Retina (tissue), 1 donor: ENCODE measurements at regions not wholly inside any gene's neighbourhood (a gene's known extent, or its start where the extent isn't known, plus 50 kb on each side); places are given as distances from the start of the nearest gene placed in this dataset.
"Not testable (repeated sequence)": the region's sequence is repeated elsewhere in the genome, so short reads cannot be mapped to it uniquely, and the experiment has no call there.

Experiments used
- DNase-seq: peaks from one replicate; pipeline ENCODE4 v3.0.0-alpha.2; 2016

DNA sequence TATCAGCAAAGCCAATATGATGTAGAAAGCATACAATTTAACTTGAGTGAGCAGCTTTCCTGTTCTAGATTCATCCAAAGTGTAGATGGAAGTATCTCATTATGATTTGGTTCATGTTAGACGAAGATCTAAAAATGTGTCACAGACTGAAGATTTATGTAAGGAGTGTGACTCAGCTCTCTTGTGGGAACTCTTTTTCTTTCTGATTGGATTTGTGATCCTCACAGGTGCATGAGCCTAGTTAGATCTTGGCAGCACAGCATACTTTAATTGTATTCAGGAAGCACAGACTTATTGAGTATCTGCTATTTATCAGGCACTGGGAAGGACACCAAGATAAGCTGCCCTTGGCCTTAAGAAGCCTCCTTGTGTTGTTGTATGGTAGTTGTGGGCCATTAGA lies 147.1 kb downstream of the C11orf91 start:
- no peak for DNase-seq

DNA sequence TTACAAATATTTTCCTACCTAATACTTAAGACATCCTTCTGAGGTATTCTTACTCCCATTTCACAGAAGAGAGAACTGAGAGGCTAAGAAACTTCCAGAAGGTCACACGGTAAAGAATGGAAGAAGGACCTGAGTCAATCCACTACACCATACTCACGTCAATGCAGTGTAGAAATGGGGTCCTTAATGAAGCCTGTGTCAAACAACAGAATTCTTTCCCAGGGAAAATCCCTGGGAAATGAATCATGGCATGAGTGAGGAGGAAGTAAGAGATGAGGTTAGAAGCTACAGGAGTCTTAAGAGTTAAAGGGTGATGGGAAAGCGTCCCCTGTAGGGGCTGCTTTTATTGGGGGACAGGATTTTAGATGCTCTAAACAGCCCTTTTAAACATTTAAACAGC lies 147.9 kb downstream of the C11orf91 start:
- no peak for DNase-seq

DNA sequence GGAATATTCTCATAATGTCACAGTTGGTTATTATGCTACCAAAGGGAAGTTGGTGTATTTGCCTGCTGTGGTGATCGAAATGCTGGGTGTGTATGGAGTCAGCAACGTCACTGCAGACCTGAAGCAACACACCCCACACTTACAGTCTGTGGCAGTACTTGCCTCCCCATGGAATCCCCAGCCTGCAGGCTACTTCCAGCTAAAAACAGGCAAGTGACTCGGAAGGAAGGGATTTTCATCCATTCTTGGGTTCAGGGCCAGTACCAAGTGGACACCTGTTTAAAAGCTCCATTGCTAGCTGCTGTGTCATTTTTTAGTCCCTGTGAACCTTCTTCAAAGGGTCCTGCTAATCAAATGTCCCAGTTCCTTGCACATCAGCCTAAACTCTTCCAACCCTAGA lies 149.6 kb downstream of the C11orf91 start:
- DNase-seq = no peak

DNA sequence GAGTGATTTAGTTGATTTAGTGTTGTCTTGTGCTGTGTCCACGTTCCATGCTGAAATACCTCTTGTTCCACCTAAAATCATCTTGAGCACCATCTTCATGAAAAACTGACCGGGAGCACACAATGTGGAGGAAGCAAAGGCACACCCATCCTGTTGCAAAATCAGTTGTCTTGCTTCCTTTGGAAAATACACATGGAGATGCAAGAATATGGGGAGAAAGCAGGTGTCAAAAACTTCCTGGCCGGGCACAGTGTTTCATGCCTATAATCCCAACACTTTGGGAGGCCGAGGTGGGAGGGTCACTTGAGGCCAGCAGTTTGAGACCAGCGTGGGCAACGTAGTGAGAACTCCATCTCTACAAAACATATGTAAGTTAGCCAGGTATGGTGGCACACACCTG lies 151.1 kb downstream of the C11orf91 start:
- no peak for DNase-seq

DNA sequence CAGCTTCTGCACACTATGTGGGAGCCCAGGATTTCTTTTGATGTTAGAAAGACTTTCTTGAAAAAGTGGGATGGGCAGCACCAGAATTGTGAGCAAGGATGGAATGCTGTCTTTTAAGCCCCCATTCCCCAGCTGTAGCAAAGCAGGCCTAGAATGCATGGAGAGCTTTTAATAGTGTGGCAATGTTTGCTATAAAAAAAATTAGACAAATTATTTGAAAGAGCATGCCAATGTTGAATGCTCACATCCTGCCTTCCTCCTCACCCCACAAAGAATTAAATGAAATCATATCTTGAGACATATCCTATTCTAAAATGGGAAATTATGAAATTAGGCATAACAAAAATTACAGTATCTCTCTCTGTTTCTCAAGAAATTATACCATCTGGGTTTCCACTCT lies 154.7 kb downstream of the C11orf91 start:
- DNase-seq = no peak

DNA sequence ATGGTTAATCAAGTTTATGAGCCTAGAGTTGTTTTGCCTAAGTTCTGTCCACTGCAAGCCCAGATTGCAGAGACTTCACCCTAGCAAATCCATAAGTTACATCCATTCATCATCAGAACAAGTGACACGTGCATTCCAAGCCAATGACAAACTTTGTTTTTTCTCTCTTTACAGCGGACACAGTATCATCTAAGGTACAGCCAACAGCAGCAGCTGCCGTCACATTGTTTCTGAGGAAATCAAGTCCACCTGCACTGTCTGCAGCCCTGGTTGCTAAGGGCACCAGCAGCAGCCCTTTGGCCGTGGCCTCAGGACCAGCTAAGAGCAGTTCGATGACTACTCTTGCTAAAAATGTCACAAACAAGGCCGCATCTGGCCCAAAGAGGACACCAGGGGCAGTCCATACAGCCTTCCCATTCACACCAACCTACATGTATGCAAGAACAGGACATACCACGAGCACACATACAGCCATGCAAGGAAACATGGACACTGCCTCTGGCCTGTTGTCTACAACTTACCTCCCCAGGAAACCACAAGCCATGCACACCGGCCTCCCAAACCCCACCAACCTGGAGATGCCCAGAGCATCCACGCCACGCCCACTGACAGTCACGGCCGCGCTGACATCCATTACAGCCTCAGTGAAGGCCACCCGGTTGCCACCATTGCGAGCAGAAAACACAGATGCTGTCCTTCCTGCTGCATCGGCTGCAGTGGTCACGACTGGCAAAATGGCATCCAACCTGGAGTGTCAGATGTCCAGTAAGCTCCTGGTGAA lies 155.8 kb downstream of the C11orf91 start:
- DNase-seq = no peak

DNA sequence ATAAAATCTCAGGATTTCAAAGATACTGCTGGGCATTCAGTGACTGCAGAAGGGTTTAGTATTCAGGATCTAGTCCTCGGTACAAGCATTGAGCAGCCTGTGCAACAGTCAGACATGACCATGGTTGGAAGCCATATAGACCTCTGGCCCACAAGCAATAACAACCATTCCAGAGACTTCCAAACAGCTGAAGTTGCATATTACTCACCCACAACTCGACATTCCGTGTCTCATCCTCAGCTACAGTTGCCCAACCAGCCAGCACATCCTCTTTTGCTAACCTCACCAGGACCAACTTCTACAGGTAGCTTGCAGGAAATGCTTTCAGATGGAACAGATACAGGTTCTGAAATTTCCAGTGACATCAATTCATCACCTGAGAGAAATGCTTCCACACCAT lies 156.8 kb downstream of the C11orf91 start:
- no peak for DNase-seq

DNA sequence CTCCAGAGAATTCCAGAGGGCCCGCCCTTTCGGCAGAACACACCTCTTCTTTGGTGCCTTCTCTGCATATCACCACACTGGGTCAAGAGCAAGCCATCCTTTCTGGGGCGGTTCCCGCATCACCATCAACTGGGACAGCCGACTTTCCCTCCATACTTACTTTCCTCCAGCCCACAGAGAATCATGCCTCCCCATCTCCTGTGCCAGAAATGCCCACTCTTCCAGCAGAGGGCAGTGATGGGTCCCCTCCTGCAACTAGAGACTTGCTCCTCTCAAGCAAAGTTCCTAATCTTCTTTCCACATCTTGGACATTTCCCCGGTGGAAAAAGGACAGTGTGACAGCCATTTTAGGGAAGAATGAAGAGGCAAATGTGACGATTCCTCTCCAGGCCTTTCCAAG lies 157.7 kb downstream of the C11orf91 start:
- peak; percentile 39 for DNase-seq

DNA sequence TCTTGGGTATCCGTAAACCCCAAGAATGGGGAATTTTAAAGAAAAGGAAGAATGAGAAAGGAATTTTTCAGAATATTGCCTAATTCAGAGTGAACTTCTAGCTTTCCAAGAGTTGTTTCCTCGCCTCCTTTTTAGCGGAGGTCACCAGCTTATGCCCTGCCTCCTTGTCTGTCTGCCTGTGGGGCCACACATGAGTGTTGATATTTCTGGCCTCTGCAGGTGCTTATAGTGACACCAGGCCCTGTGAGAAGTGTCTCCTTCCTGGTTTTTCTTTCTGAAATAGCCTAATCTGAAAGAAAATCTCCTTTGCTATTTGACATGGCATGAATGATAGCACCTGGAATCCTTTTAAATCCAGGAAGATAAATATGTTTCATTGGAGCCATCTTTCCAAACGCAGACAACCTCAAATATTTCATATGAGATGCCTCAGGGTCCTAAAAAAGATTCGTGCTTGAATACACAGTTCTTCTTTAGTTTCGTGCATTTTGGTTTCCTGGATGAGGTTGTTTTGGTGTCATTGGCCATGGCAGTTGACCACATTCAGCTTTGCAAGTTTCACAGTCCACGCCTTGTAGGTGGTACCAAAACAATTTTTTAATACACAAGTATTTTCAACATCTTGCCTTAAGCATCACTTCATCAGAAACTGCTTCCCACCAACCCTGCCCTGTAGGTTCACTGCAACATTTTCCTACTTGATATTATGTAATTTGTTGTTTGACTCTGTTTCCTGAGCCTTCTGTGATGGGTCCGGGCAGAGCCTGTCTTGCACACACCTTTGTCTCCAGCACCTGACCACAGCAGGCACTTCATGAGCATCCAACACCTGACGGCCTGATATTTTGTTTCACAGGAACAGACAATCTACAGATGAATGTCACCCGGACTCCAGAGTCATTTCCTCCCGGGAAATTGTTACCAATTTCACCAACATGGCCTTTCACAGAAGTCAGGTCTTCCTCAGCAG lies 159.4 kb downstream of the C11orf91 start:
- DNase-seq = no peak

DNA sequence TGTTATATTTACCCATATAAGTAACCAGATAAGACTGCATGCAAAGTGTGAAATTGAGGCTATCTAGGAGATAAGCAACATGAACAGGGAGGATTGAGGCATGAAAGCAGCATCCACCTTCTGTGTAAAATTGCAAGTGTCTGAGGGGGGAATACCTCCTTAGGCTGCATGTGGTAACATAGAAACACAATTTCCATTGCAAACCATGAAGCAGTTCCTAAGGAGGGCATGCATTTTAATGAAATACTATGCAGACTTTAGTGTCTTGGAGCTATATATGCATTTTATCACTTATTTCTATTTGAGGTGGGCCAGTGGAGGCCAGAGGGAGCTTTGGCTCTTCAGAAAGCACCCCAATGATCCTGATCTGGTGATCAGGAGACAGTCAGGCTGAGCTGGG lies 160.2 kb downstream of the C11orf91 start:
- no peak for DNase-seq

DNA sequence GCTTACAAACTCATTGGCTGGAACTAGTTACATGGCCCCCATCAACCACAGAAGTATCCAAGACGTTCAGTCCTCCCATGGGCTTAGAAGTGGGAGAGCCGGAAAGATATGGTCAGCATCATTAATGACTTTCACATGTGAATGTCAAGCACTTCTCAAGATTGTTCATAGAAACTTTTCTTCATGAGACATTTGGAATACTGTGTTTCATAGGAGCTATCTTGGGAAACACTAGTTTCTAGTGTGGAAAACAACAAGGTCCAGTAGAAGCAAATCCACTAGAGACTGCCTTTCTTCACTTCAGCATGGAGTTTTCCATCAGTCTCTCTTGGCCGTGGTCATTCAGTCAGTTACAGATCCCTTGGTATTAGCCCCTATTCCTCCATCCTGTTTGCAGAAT lies 160.9 kb downstream of the C11orf91 start:
- no peak for DNase-seq

DNA sequence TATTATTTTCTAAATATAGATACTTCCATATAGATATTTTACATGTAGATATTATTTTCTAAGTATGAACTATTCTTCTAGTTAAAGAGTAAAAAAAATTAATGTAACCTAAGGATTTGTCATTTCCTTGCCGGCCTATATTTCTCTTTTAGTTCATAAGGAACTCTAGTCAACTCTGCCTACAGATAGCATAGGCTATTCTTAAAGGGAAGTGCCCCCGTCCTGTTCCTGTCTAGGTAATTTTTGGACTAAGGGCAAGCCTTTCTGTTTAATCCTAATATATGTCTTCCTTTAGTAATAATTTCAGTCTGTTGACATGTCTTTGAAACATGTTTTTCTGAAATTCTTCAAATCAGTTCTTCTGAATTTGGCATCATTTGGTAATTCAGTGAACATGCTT lies 161.9 kb downstream of the C11orf91 start:
- no peak for DNase-seq

DNA sequence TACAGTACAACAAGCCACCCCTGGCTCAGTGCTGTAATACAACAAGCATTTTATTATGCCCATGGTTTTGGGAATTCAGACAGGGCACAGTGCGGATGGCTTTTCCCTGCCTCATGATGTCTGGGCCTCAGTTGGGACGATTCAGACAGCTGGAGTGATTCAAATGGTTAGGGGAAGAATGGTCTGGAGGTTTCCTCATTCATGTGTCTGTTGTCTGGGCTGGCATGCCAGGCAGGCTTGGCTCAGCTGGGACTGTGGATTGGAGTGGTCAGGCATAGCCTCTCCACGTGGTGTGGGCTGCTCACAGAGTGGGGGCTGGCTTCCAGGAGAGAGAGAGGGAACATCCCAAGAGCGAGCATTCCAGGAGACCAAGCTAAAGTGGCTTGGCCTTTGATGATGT lies 164.4 kb downstream of the C11orf91 start:
- DNase-seq = no peak

DNA sequence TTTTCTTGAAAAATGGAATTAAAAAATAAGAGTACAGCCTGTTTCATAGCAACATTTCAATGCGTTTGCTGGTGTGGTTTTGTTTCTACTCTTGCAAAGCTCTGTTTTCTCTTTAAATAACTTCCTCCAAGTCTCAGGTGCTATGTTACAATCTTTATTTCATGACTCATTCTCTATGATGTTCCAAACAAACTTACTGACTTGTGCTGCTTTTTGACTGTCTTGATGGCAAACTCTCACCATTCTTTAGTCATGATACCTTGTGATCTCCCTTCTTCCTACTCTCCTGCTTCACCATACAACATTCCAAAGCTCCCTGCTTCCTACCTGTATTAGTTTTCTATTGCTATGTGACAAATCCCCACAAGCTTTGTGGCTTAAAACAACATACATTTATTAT lies 166.1 kb downstream of the C11orf91 start:
- no peak for DNase-seq

DNA sequence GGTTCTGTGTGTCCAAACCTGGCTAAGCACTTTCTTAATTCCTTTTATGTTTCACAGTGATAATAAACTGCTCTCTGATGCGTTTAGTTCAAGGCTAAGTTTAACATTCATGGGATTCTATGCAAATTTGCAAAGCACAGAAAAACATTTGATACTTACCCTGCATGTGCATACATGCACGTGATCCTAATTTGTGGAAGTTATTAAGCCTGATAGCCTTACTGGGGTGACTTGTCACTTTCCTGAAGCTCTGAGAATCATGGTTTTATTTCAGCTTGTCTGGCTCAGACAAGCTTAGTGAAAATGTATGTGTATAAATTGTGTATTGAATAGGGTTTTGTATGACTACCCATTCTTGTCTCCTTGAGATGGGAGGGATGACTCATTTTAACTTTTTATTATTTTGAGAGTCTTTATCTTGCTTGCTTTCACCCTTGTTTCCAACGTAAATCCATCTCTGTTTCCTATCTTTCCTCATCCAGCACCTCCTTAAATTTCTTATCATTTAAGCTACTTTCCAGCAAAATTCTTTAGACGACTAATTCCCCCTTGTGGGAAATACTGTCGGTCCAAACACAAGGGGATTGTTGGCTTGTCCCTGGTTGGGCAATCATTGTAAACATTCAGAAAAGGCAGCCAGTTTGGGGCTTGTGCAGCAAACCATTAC lies 167.1 kb downstream of the C11orf91 start:
- DNase-seq = no peak

DNA sequence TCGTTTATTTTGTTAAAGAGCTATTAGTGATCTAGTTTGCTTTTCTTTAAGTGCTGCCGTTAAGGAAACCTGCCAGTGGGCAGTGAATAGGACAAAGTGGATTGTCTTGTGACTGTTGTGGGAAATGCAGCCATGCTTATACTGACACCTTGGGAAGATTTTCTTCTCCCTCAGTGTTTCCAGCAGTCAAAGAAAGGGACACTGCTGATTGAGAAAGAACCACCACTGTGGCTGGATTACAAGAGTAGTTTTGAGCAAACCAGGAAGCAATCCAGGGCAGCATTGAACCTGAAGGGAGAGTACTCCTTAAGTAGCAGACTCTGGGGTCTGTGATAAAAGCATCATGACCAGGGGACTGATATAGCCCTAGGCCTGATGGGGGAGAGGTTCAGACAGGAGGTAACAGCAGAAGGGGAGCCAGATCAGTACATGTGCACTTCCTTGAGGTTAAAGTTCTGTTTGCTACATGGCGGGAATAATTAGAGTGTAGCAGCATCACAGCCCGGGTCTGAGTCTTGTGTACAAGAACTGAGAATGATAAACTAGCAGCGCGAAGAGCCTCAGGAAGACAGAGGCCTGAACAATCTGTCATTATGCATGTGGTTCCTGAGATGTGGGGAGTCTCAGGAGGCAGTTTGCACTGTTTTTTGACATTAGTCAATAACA lies 167.8 kb downstream of the C11orf91 start:
- DNase-seq = peak; percentile 13

DNA sequence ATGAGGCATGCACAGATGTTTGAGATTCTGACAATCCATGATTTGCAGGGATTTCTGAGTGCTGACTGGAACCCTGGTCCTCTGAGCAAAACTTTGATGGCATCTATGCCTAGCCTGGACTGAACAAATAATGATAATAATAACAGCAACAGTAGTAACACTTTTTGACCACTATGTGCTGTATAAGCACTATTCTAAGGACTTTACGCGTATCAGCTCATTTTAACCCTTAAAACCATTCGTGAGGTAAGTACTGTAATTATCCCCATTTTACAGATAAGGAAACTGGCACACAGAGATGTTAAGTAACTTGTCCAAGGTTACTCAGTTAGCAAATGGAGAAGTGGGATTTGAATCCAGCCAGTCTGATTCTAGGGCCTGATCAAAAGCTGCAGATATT lies 168.4 kb downstream of the C11orf91 start:
- no peak for DNase-seq

DNA sequence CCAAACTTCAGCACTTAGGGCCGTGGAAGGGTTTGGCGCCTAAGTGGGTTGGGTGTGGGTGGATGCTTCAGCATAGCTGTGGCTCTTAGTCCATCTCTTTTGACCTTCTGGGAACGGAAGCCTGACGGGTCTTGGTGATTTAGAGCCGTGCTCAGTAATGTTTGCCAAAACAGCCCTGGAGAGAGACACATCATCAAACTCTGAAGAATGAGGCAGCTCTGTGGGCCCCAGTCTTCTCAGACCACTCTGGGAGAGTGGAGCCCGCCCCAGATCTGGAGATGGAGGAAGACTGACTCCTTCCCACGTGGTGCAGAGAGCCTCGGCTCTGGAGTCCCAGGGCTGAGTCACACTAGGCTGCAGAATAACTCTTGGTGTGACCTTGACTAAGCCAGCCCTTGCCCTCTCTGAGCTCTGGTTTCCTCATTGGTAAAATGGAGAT lies 168.9 kb downstream of the C11orf91 start:
- no peak for DNase-seq

DNA sequence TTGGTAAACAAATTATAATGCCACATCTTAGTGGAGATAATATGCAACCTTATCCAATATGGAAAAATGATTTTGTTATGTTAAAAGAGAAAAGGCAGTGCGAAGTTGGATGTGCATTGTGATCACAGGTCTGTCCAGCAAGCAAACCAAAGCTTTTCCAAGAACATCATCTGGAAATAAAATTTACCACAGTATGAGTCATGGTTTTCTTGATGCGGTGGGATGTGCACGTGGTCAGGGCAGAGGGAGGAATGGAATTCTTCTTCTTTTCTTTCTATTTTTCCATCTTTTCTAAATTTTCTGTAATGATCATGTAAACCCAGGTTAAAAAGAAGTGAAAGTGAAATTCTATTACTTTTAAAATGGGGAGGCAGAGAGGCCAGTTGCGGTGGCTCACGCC lies 169.8 kb downstream of the C11orf91 start:
- no peak for DNase-seq

DNA sequence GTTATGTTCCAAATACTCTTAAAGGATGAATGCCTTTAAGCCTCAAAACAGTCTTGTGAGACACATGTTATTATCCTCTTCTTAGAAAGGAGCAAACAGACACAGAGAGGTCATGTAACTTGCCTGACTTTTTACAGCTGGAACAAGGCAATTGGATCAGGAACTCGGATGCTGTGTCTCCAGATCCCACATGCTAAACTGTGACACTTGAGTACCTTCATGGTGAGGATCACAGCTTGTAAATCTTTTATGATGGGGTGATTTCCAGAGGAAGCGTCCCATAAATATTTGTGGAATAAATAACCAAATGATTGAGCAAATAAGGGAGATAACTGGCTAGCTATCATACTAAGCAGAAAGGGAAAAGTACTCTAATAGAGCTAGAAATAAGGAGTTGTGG lies 171.2 kb downstream of the C11orf91 start:
- no peak for DNase-seq

DNA sequence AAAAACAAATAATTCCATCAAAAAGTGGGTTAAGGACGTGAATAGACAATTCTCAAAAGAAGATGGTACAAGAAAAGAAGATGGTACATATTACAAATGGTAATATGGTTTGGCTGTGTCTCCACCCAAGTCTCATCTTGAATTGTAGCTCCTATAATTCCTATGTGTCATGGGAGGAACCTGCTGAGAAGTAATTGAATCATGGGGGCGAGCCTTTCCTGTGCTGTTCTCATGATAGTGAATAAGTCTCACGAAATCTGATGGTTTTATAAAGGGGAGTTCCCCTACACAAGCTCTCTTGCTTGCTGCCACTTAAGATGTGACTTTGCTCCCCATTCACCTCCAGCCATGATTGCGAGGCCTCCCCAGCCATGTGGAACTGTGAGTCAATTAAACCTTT lies 172.9 kb downstream of the C11orf91 start:
- not testable (repeated sequence) for DNase-seq

DNA sequence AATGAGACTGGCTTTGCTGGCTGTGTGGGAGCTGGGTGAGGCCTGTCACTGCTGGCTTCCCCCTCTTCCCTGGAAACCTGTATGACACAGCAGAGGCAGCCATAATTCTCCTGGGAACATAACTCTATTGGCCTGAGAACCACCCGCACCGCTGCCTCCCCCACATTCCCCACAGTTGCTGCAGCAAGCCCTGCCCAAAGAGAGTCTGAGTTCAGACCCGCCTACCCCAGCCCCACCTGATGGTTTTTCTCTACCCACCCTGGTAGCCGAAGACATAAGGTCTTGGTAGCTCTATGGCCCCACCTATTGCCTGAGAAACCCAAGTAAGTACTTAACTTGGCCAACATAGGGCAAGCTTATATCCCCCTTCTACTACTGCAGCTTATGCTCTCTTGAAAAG lies 174.8 kb downstream of the C11orf91 start:
- no peak for DNase-seq

DNA sequence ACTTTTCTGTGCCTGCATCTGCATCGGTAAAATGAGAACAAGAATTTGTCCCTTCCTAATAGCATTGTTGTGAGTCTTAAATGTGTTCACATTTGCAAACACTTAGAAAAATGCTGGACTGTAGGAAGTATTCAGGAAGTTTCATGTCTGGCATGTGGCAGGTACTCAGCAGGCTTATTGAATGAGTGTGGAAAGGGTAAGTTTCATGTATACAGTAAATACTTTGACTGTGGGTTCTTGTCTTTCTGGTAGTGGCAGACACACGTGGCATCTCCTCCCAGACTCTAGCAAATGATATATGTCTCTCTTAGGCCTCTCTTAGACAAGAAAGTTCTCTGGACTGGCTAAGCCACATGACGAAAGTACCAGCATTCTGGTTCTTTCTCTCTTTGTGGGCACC lies 179.2 kb downstream of the C11orf91 start:
- DNase-seq = no peak
